MM.1S (cell line): ENCODE measurements at regions not wholly inside any gene's neighbourhood (a gene's known extent, or its start where the extent isn't known, plus 50 kb on each side); places are given as distances from the start of the nearest gene placed in this dataset.

Experiments used
- DNase-seq: peaks from one replicate; pipeline ENCODE4 v3.0.0-alpha.2; 2015
- H2AFZ ChIP-seq: fragments of 300-600 bp; sonication (generic); 2 replicates; pipeline ENCODE4 v1.6.0; 2016; ENCODE audit warnings: antibody characterized with exemption, low read length
- H3F3A ChIP-seq: fragments of 300-600 bp; sonication (generic); 2 replicates; pipeline ENCODE4 v1.6.1; 2016; ENCODE audit warnings: mild to moderate bottlenecking, antibody characterized with exemption, low read length, moderate library complexity, mixed read lengths; ENCODE audit not compliant: insufficient read depth
- H3K27ac ChIP-seq: fragments of 300-600 bp; sonication (generic); 2 replicates; pipeline ENCODE4 v1.5.1; 2016; ENCODE audit warnings: mild to moderate bottlenecking, low read length
- H3K27me3 ChIP-seq: fragments of 300-600 bp; sonication (generic); replicated peaks from 2 replicates; pipeline ENCODE4 v1.6.0; 2016; ENCODE audit warnings: low read length; ENCODE audit not compliant: insufficient read depth
- H3K36me3 ChIP-seq: fragments of 300-600 bp; sonication (generic); replicated peaks from 2 replicates; pipeline ENCODE4 v1.6.1; 2016; ENCODE audit warnings: mild to moderate bottlenecking, low read length, mixed read lengths; ENCODE audit not compliant: insufficient read depth
- H3K4me1 ChIP-seq: fragments of 300-600 bp; sonication (generic); 2 replicates; pipeline ENCODE4 v1.6.1; 2016; ENCODE audit warnings: low read length, mixed read lengths
- H3K4me2 ChIP-seq: fragments of 300-600 bp; sonication (generic); 2 replicates; pipeline ENCODE4 v1.6.0; 2016; ENCODE audit warnings: low read depth, low read length
- H3K4me3 ChIP-seq: fragments of 300-600 bp; sonication (generic); 2 replicates; pipeline ENCODE4 v1.5.1; 2016; ENCODE audit warnings: low read length, mixed read lengths
- H3K79me2 ChIP-seq: fragments of 300-600 bp; sonication (generic); 2 replicates; pipeline ENCODE4 v1.6.1; 2016; ENCODE audit warnings: mixed run types, low read length, mixed read lengths
- H3K9ac ChIP-seq: fragments of 300-600 bp; sonication (generic); 2 replicates; pipeline ENCODE4 v1.6.1; 2016; ENCODE audit warnings: low read length, mixed read lengths
- H3K9me2 ChIP-seq: fragments of 300-600 bp; sonication (generic); replicated peaks from 2 replicates; pipeline ENCODE4 v1.6.1; 2016; ENCODE audit warnings: mild to moderate bottlenecking, low read length, mixed read lengths; ENCODE audit not compliant: insufficient read depth
- H3K9me3 ChIP-seq: fragments of 300-600 bp; sonication (generic); replicated peaks from 2 replicates; pipeline ENCODE4 v1.6.1; 2016; ENCODE audit warnings: mild to moderate bottlenecking, low read length, mixed read lengths; ENCODE audit not compliant: insufficient read depth
- H4K20me1 ChIP-seq: fragments of 300-600 bp; sonication (generic); 2 replicates; pipeline ENCODE4 v1.6.1; 2016; ENCODE audit warnings: mild to moderate bottlenecking, low read length, moderate library complexity, mixed read lengths; ENCODE audit not compliant: insufficient read depth
- CTCF ChIP-seq: fragments of 300-600 bp; sonication (generic); IDR thresholded peaks from 2 replicates; pipeline ENCODE4 v1.5.1; 2016; ENCODE audit warnings: antibody characterized with exemption, low read length, mixed read lengths
- EZH2 ChIP-seq: fragments of 300-600 bp; sonication (generic); optimal IDR thresholded peaks from 2 replicates; pipeline ENCODE3; 2017; ENCODE audit warnings: low read depth, mild to moderate bottlenecking, antibody characterized with exemption, low read length, mixed read lengths
- EZH2phosphoT487 ChIP-seq: fragments of 300-600 bp; sonication (generic); IDR thresholded peaks from 2 replicates; pipeline ENCODE4 v1.6.1; 2018; ENCODE audit warnings: antibody characterized with exemption, low read length

- Histone ChIP-seq H3K9me3 (no peaks in the 10 kb centered on the region), H3K4me1 (no peaks in the 10 kb centered on the region), H3K9ac (no peak overlapping the region), H3K27me3 (no peaks in the 10 kb centered on the region), H3K36me3 (no peaks in the 10 kb centered on the region), H3F3A (no peaks in the 10 kb centered on the region), H3K79me2 (no peaks in the 10 kb centered on the region), H3K4me2 (no peak overlapping the region), H3K27ac (no peak overlapping the region), H2AFZ (no peak overlapping the region), H3K4me3 (no peak overlapping the region), H3K9me2 (no peaks in the 10 kb centered on the region), H4K20me1 (no peaks in the 10 kb centered on the region)
- TF ChIP-seq EZH2, result no peak
- TF ChIP-seq CTCF, result no peak
- no peak for DNase-seq
Measured at GRCh38 chr20:21820688-21821087, 115.2 kb downstream of the PAX1 start.

GRCh38 chr20:21820045-21820444 is 114.6 kb downstream of the PAX1 start:
- Histone ChIP-seq H3K9me2 (no peaks in the 10 kb centered on the region), H3K27ac (no peak overlapping the region), H4K20me1 (no peaks in the 10 kb centered on the region), H3K4me1 (no peaks in the 10 kb centered on the region), H3K4me2 (no peak overlapping the region), H3K79me2 (no peaks in the 10 kb centered on the region), H2AFZ (no peak overlapping the region), H3K27me3 (no peaks in the 10 kb centered on the region), H3K9ac (no peak overlapping the region), H3K9me3 (no peaks in the 10 kb centered on the region), H3K36me3 (no peaks in the 10 kb centered on the region), H3K4me3 (no peak overlapping the region), H3F3A (no peaks in the 10 kb centered on the region)
- TF ChIP-seq EZH2phosphoT487, result no peak
- TF ChIP-seq EZH2, result no peak
- no peak for TF ChIP-seq CTCF
- DNase-seq, result no peak

- Histone ChIP-seq H3K4me2 (no peak overlapping the region), H3K4me1 (no peaks in the 10 kb centered on the region), H3K9me3 (no peaks in the 10 kb centered on the region), H3K4me3 (no peak overlapping the region), H3K79me2 (no peaks in the 10 kb centered on the region), H2AFZ (no peak overlapping the region), H4K20me1 (no peaks in the 10 kb centered on the region), H3K27me3 (no peaks in the 10 kb centered on the region), H3K36me3 (no peaks in the 10 kb centered on the region), H3K9ac (no peak overlapping the region), H3K9me2 (no peaks in the 10 kb centered on the region), H3F3A (no peaks in the 10 kb centered on the region), H3K27ac (no peak overlapping the region)
- DNase-seq, result no peak
- TF ChIP-seq EZH2phosphoT487 (no peak), CTCF (no peak), EZH2 (no peak)
Measured at GRCh38 chr20:21812379-21812778, 106.9 kb downstream of the PAX1 start.
